ENCODE measurements at regions not wholly inside any gene's neighbourhood (a gene's known extent, or its start where the extent isn't known, plus 50 kb on each side); places are given as distances from the start of the nearest gene placed in this dataset.

GRCh38 chr4:176014583-176015108 is 51.0 kb upstream of the WDR17 start:
- no peak overlapping the region for H3K4me3 ChIP-seq (ENCODE audit: low read depth, low read length)
- no peaks in the 10 kb centered on the region for H3K27me3 ChIP-seq (ENCODE audit: control insufficient read depth, insufficient read depth, low read length)
- TF ChIP-seq CTCF (IDR thresholded peaks at IDR 0.05; ENCODE audit: insufficient read depth, low read length, poor library complexity, severe bottlenecking): no peak
- DNase-seq (ENCODE audit: low read depth): no peak
- H3K36me3 ChIP-seq (ENCODE audit: control insufficient read depth, insufficient read depth, low read length): no peaks in the 10 kb centered on the region
